ENCODE measurements at regions not wholly inside any gene's neighbourhood (a gene's known extent, or its start where the extent isn't known, plus 50 kb on each side); places are given as distances from the start of the nearest gene placed in this dataset.

GRCh38 chr14:106837870-106838269 is 1311.5 kb downstream of the TMEM121 start:
- ChIA-PET CTCF (no interaction called here), POLR2A (ENCODE audit: low non-redundant PET) (no interaction called here)
- Histone ChIP-seq H3K27me3 (replicated peaks; ENCODE audit: insufficient read depth, low read depth, low read length, poor library complexity) (no peaks in the 10 kb centered on the region), H3K4me3 (ENCODE audit: low read depth, low read length, poor library complexity, severe bottlenecking) (no peak overlapping the region), H3K36me3 (ENCODE audit: insufficient read depth, low read length, poor library complexity, severe bottlenecking) (no peaks in the 10 kb centered on the region), H3K4me1 (ENCODE audit: insufficient read depth, low read length, poor library complexity, severe bottlenecking) (no peaks in the 10 kb centered on the region), H3K27ac (ENCODE audit: low read depth, low read length, poor library complexity, severe bottlenecking) (no peak overlapping the region), H3K9me3 (ENCODE audit: low read depth, low read length, poor library complexity, severe bottlenecking) (no peaks in the 10 kb centered on the region)
- intact Hi-C loops (cut with micrococcal nuclease; ENCODE audit: unreplicated experiment) = no loop called here
- no peak for DNase-seq (ENCODE audit: low spot score)
- no TSS peak for BruUV-seq (replicated peaks)
- TF ChIP-seq CTCF (conservative IDR thresholded peaks at IDR 0.05; ENCODE audit: low read depth, low read length) = no peak
- no peak for TF ChIP-seq EZH2 (IDR thresholded peaks at IDR 0.05; ENCODE audit: borderline replicate concordance, low read depth, low read length, poor library complexity, severe bottlenecking)

GRCh38 chr14:106838991-106839769 is 1312.8 kb downstream of the TMEM121 start:
- Histone ChIP-seq H3K9me3 (ENCODE audit: low read depth, low read length, poor library complexity, severe bottlenecking) (no peaks in the 10 kb centered on the region), H3K4me1 (ENCODE audit: insufficient read depth, low read length, poor library complexity, severe bottlenecking) (no peaks in the 10 kb centered on the region), H3K36me3 (ENCODE audit: insufficient read depth, low read length, poor library complexity, severe bottlenecking) (no peaks in the 10 kb centered on the region), H3K4me3 (ENCODE audit: low read depth, low read length, poor library complexity, severe bottlenecking) (no peak overlapping the region), H3K27ac (ENCODE audit: low read depth, low read length, poor library complexity, severe bottlenecking) (no peak overlapping the region), H3K27me3 (replicated peaks; ENCODE audit: insufficient read depth, low read depth, low read length, poor library complexity) (no peaks in the 10 kb centered on the region)
- DNase-seq (ENCODE audit: low spot score) = no peak
- intact Hi-C loops (cut with micrococcal nuclease; ENCODE audit: unreplicated experiment) = no loop called here
- CTCF ChIA-PET = no interaction called here
- BruUV-seq (replicated peaks) = no TSS peak
- POLR2A ChIA-PET (ENCODE audit: low non-redundant PET) = no interaction called here
- TF ChIP-seq EZH2 (IDR thresholded peaks at IDR 0.05; ENCODE audit: borderline replicate concordance, low read depth, low read length, poor library complexity, severe bottlenecking) (no peak), CTCF (conservative IDR thresholded peaks at IDR 0.05; ENCODE audit: low read depth, low read length) (no peak)

- H3K36me3 ChIP-seq (ENCODE audit: insufficient read depth, low read length, poor library complexity, severe bottlenecking) = no peaks in the 10 kb centered on the region
- DNase-seq (ENCODE audit: low spot score) = no peak
- no peaks in the 10 kb centered on the region for H3K9me3 ChIP-seq (ENCODE audit: low read depth, low read length, poor library complexity, severe bottlenecking)
- H3K4me3 ChIP-seq (ENCODE audit: low read depth, low read length, poor library complexity, severe bottlenecking) = no peak overlapping the region
- BruUV-seq (replicated peaks) = no TSS peak
- no peak overlapping the region for H3K27ac ChIP-seq (ENCODE audit: low read depth, low read length, poor library complexity, severe bottlenecking)
- H3K4me1 ChIP-seq (ENCODE audit: insufficient read depth, low read length, poor library complexity, severe bottlenecking) = peaks cover 3% of the 10 kb centered on the region
- no peaks in the 10 kb centered on the region for H3K27me3 ChIP-seq (replicated peaks; ENCODE audit: insufficient read depth, low read depth, low read length, poor library complexity)
- ChIA-PET CTCF (interaction anchor here (1.3 to 1.4 kb wide), 2 partner anchors 10 to 32 kb away, joined by 3 to 7 read pairs; no protein-coding TSS in a partner anchor), POLR2A (ENCODE audit: low non-redundant PET) (no interaction called here)
- TF ChIP-seq EZH2 (IDR thresholded peaks at IDR 0.05; ENCODE audit: borderline replicate concordance, low read depth, low read length, poor library complexity, severe bottlenecking) (no peak), CTCF (conservative IDR thresholded peaks at IDR 0.05; ENCODE audit: low read depth, low read length) (no peak)
- intact Hi-C loops (cut with micrococcal nuclease; ENCODE audit: unreplicated experiment) = no loop called here
Measured at GRCh38 chr14:106840258-106840657, 1313.9 kb downstream of the TMEM121 start.
